ENCODE measurements at regions not wholly inside any gene's neighbourhood (a gene's known extent, or its start where the extent isn't known, plus 50 kb on each side); places are given as distances from the start of the nearest gene placed in this dataset.

- H4K20me1 ChIP-seq (ENCODE audit: insufficient read depth, low read length), result no peaks in the 10 kb centered on the region
- H3K9me2 ChIP-seq (ENCODE audit: insufficient read depth, low read length), result no peaks in the 10 kb centered on the region
- H3K4me1 ChIP-seq (ENCODE audit: insufficient read depth, low read length, poor library complexity, severe bottlenecking), result no peaks in the 10 kb centered on the region
- no peaks in the 10 kb centered on the region for H3K79me2 ChIP-seq (ENCODE audit: insufficient read depth, low read depth, low read length)
- H2AFZ ChIP-seq (ENCODE audit: low read length), result no peak overlapping the region
- ChIA-PET CTCF (ENCODE audit: unreplicated experiment) (no interaction called here), POLR2A (no interaction called here)
- intact Hi-C loops (cut with micrococcal nuclease; ENCODE audit: unreplicated experiment), result no loop called here
- no peaks in the 10 kb centered on the region for H3K36me3 ChIP-seq (ENCODE audit: insufficient read depth, low read length)
- H3K9me3 ChIP-seq (ENCODE audit: low read length), result no peaks in the 10 kb centered on the region
- H3K27ac ChIP-seq (ENCODE audit: low read depth, low read length, poor library complexity, severe bottlenecking), result no peak overlapping the region
- DNase-seq (ENCODE audit: low spot score), result no peak
- H3K4me2 ChIP-seq (ENCODE audit: low read length), result no peak overlapping the region
- no TSS peak for BruUV-seq (replicated peaks)
- H3K4me3 ChIP-seq (ENCODE audit: low read depth, low read length, poor library complexity, severe bottlenecking), result no peak overlapping the region
- TF ChIP-seq CTCF (conservative IDR thresholded peaks at IDR 0.05; ENCODE audit: low read length) (no peak), EZH2phosphoT487 (IDR thresholded peaks at IDR 0.05; ENCODE audit: borderline replicate concordance, low read depth, low read length) (no peak)
Measured at GRCh38 chr10:80996615-80997193, 459.0 kb downstream of the SH2D4B start.

GRCh38 chr10:81000781-81001180, 463.1 kb downstream of the SH2D4B start:
- no TSS peak for BruUV-seq (replicated peaks)

More at GRCh38 chr10:81000781-81001180, 463.1 kb downstream of the SH2D4B start:
- H4K20me1 ChIP-seq (ENCODE audit: insufficient read depth, low read length), result no peaks in the 10 kb centered on the region
- POLR2A ChIA-PET, result no interaction called here
- intact Hi-C loops (cut with micrococcal nuclease; ENCODE audit: unreplicated experiment), result no loop called here
- H3K36me3 ChIP-seq (ENCODE audit: insufficient read depth, low read length), result no peaks in the 10 kb centered on the region
- DNase-seq (ENCODE audit: low spot score), result no peak
- TF ChIP-seq CTCF (conservative IDR thresholded peaks at IDR 0.05; ENCODE audit: low read length), result no peak
- H3K27ac ChIP-seq (ENCODE audit: low read depth, low read length, poor library complexity, severe bottlenecking), result no peak overlapping the region
- H3K79me2 ChIP-seq (ENCODE audit: insufficient read depth, low read depth, low read length), result no peaks in the 10 kb centered on the region
- CTCF ChIA-PET (ENCODE audit: unreplicated experiment), result no interaction called here
- H3K9me2 ChIP-seq (ENCODE audit: insufficient read depth, low read length), result no peaks in the 10 kb centered on the region
- H3K4me2 ChIP-seq (ENCODE audit: low read length), result no peak overlapping the region
- H2AFZ ChIP-seq (ENCODE audit: low read length), result no peak overlapping the region
- no peaks in the 10 kb centered on the region for H3K4me1 ChIP-seq (ENCODE audit: insufficient read depth, low read length, poor library complexity, severe bottlenecking)
- no peaks in the 10 kb centered on the region for H3K9me3 ChIP-seq (ENCODE audit: low read length)
- no peak overlapping the region for H3K4me3 ChIP-seq (ENCODE audit: low read depth, low read length, poor library complexity, severe bottlenecking)

Measured in OCI-LY7 (cell line).